ENCODE measurements at regions not wholly inside any gene's neighbourhood (a gene's known extent, or its start where the extent isn't known, plus 50 kb on each side); places are given as distances from the start of the nearest gene placed in this dataset.
"Not testable (repeated sequence)": the region's sequence is repeated elsewhere in the genome, so short reads cannot be mapped to it uniquely, and the experiment has no call there.

GRCh38 chr3:102916532-102916931 is 481.7 kb downstream of the ZPLD1 start:
- Mint-ChIP-seq H3K9me3 (no peaks in the 10 kb centered on the region), H3K4me1 (ENCODE audit: low read depth) (no peaks in the 10 kb centered on the region), H3K4me3 (no peak overlapping the region), H3K27ac (no peak overlapping the region), H3K27me3 (no peaks in the 10 kb centered on the region), H3K36me3 (ENCODE audit: low read depth) (no peaks in the 10 kb centered on the region)

GRCh38 chr3:102926618-102927017 is 491.8 kb downstream of the ZPLD1 start:
- no peak overlapping the region for H3K4me3 Mint-ChIP-seq
- no peaks in the 10 kb centered on the region for H3K4me1 Mint-ChIP-seq (ENCODE audit: low read depth)
- no peaks in the 10 kb centered on the region for H3K27me3 Mint-ChIP-seq
- peaks cover 18% of the 10 kb centered on the region for H3K9me3 Mint-ChIP-seq
- no peak overlapping the region for H3K27ac Mint-ChIP-seq
- no peaks in the 10 kb centered on the region for H3K36me3 Mint-ChIP-seq (ENCODE audit: low read depth)

- H3K4me1 Mint-ChIP-seq (ENCODE audit: low read depth) = no peaks in the 10 kb centered on the region
- H3K27ac Mint-ChIP-seq = no peak overlapping the region
- H3K27me3 Mint-ChIP-seq = no peaks in the 10 kb centered on the region
- H3K36me3 Mint-ChIP-seq (ENCODE audit: low read depth) = no peaks in the 10 kb centered on the region
- H3K9me3 Mint-ChIP-seq = no peaks in the 10 kb centered on the region
- no peak overlapping the region for H3K4me3 Mint-ChIP-seq
Measured at GRCh38 chr3:102933377-102933776, 498.6 kb downstream of the ZPLD1 start.

GRCh38 chr3:102936511-102937045 is 501.8 kb downstream of the ZPLD1 start:
- H3K36me3 Mint-ChIP-seq (ENCODE audit: low read depth) = no peaks in the 10 kb centered on the region
- no peaks in the 10 kb centered on the region for H3K4me1 Mint-ChIP-seq (ENCODE audit: low read depth)
- H3K4me3 Mint-ChIP-seq = no peak overlapping the region
- H3K27me3 Mint-ChIP-seq = no peaks in the 10 kb centered on the region
- H3K9me3 Mint-ChIP-seq = peaks cover 2% of the 10 kb centered on the region
- H3K27ac Mint-ChIP-seq = no peak overlapping the region

- H3K27me3 Mint-ChIP-seq = no peaks in the 10 kb centered on the region
- no peaks in the 10 kb centered on the region for H3K36me3 Mint-ChIP-seq (ENCODE audit: low read depth)
- no peaks in the 10 kb centered on the region for H3K4me1 Mint-ChIP-seq (ENCODE audit: low read depth)
- H3K4me3 Mint-ChIP-seq = no peak overlapping the region
- H3K9me3 Mint-ChIP-seq = peaks cover 2% of the 10 kb centered on the region
- no peak overlapping the region for H3K27ac Mint-ChIP-seq
Measured at GRCh38 chr3:102941786-102942185, 507.0 kb downstream of the ZPLD1 start.

GRCh38 chr3:102946445-102946844 is 511.6 kb downstream of the ZPLD1 start:
- not testable (repeated sequence) for H3K9me3 Mint-ChIP-seq; H3K36me3 Mint-ChIP-seq (ENCODE audit: low read depth); H3K27ac Mint-ChIP-seq; H3K4me1 Mint-ChIP-seq (ENCODE audit: low read depth); H3K4me3 Mint-ChIP-seq; H3K27me3 Mint-ChIP-seq

- Mint-ChIP-seq H3K9me3 (peaks cover 10% of the 10 kb centered on the region), H3K4me3 (no peak overlapping the region), H3K27ac (no peak overlapping the region), H3K27me3 (no peaks in the 10 kb centered on the region), H3K36me3 (ENCODE audit: low read depth) (no peaks in the 10 kb centered on the region), H3K4me1 (ENCODE audit: low read depth) (no peaks in the 10 kb centered on the region)
Measured at GRCh38 chr3:102972350-102972749, 537.5 kb downstream of the ZPLD1 start.

GRCh38 chr3:102974333-102974732 is 539.5 kb downstream of the ZPLD1 start:
- H3K36me3 Mint-ChIP-seq (ENCODE audit: low read depth) = no peaks in the 10 kb centered on the region

GRCh38 chr3:102979191-102979590 is 544.4 kb downstream of the ZPLD1 start:
- Mint-ChIP-seq H3K27me3 (no peaks in the 10 kb centered on the region), H3K9me3 (peaks cover 11% of the 10 kb centered on the region), H3K4me3 (no peak overlapping the region), H3K27ac (no peak overlapping the region), H3K4me1 (ENCODE audit: low read depth) (no peaks in the 10 kb centered on the region), H3K36me3 (ENCODE audit: low read depth) (no peaks in the 10 kb centered on the region)

More at GRCh38 chr3:102974333-102974732, 539.5 kb downstream of the ZPLD1 start:
- Mint-ChIP-seq H3K4me3 (no peak overlapping the region), H3K27me3 (no peaks in the 10 kb centered on the region), H3K9me3 (peaks cover 10% of the 10 kb centered on the region), H3K27ac (no peak overlapping the region), H3K4me1 (ENCODE audit: low read depth) (no peaks in the 10 kb centered on the region)

- no peak overlapping the region for H3K27ac Mint-ChIP-seq
- H3K4me3 Mint-ChIP-seq = no peak overlapping the region
- peaks cover 11% of the 10 kb centered on the region for H3K9me3 Mint-ChIP-seq
- H3K36me3 Mint-ChIP-seq (ENCODE audit: low read depth) = no peaks in the 10 kb centered on the region
- H3K4me1 Mint-ChIP-seq (ENCODE audit: low read depth) = no peaks in the 10 kb centered on the region
- H3K27me3 Mint-ChIP-seq = no peaks in the 10 kb centered on the region
Measured at GRCh38 chr3:102979682-102980354, 545.0 kb downstream of the ZPLD1 start.

- Mint-ChIP-seq H3K4me1 (ENCODE audit: low read depth) (no peaks in the 10 kb centered on the region), H3K4me3 (no peak overlapping the region), H3K27ac (no peak overlapping the region), H3K9me3 (peaks cover 7% of the 10 kb centered on the region), H3K36me3 (ENCODE audit: low read depth) (no peaks in the 10 kb centered on the region), H3K27me3 (no peaks in the 10 kb centered on the region)
Measured at GRCh38 chr3:102980355-102980696, 545.5 kb downstream of the ZPLD1 start.

GRCh38 chr3:103002425-103003176 is 567.8 kb downstream of the ZPLD1 start:
- no peaks in the 10 kb centered on the region for H3K4me1 Mint-ChIP-seq (ENCODE audit: low read depth)
- H3K27me3 Mint-ChIP-seq = no peaks in the 10 kb centered on the region
- no peak overlapping the region for H3K4me3 Mint-ChIP-seq
- H3K27ac Mint-ChIP-seq = no peak overlapping the region
- peaks cover under 1% of the 10 kb centered on the region for H3K9me3 Mint-ChIP-seq
- no peaks in the 10 kb centered on the region for H3K36me3 Mint-ChIP-seq (ENCODE audit: low read depth)

GRCh38 chr3:103006526-103007183 is 571.8 kb downstream of the ZPLD1 start:
- Mint-ChIP-seq H3K27ac (no peak overlapping the region), H3K27me3 (no peaks in the 10 kb centered on the region), H3K4me1 (ENCODE audit: low read depth) (no peaks in the 10 kb centered on the region), H3K36me3 (ENCODE audit: low read depth) (no peaks in the 10 kb centered on the region), H3K9me3 (no peaks in the 10 kb centered on the region), H3K4me3 (no peak overlapping the region)

- Mint-ChIP-seq H3K27ac (no peak overlapping the region), H3K4me3 (no peak overlapping the region), H3K4me1 (ENCODE audit: low read depth) (no peaks in the 10 kb centered on the region), H3K27me3 (no peaks in the 10 kb centered on the region), H3K9me3 (peaks cover 4% of the 10 kb centered on the region), H3K36me3 (ENCODE audit: low read depth) (no peaks in the 10 kb centered on the region)
Measured at GRCh38 chr3:103009609-103010008, 574.8 kb downstream of the ZPLD1 start.

- H3K27ac Mint-ChIP-seq = no peak overlapping the region
- no peaks in the 10 kb centered on the region for H3K4me1 Mint-ChIP-seq (ENCODE audit: low read depth)
- no peak overlapping the region for H3K4me3 Mint-ChIP-seq
- H3K9me3 Mint-ChIP-seq = peaks cover 5% of the 10 kb centered on the region
- H3K36me3 Mint-ChIP-seq (ENCODE audit: low read depth) = no peaks in the 10 kb centered on the region
- no peaks in the 10 kb centered on the region for H3K27me3 Mint-ChIP-seq
Measured at GRCh38 chr3:103025880-103026279, 591.1 kb downstream of the ZPLD1 start.

Data from stimulated activated naive CD8-positive, alpha-beta T cell treated with anti-CD3 and anti-CD28 coated beads, Interleukin-15, Interleukin-2, amounts not matched to agents 100 ng/mL and 50 ng/mL, for 24 hours (primary cell).